HG02884 (cell line): ENCODE measurements at regions not wholly inside any gene's neighbourhood (a gene's known extent, or its start where the extent isn't known, plus 50 kb on each side); places are given as distances from the start of the nearest gene placed in this dataset.
"Not testable (repeated sequence)": the region's sequence is repeated elsewhere in the genome, so short reads cannot be mapped to it uniquely, and the experiment has no call there.

ENCODE experiments used
- ATAC-seq: cut with Tn5 transposase; IDR thresholded peaks from one replicate; pipeline ENCODE4 v1.9.1; 2021; ENCODE audit warnings: mild to moderate bottlenecking, moderate library complexity; ENCODE audit not compliant: unreplicated experiment

DNA sequence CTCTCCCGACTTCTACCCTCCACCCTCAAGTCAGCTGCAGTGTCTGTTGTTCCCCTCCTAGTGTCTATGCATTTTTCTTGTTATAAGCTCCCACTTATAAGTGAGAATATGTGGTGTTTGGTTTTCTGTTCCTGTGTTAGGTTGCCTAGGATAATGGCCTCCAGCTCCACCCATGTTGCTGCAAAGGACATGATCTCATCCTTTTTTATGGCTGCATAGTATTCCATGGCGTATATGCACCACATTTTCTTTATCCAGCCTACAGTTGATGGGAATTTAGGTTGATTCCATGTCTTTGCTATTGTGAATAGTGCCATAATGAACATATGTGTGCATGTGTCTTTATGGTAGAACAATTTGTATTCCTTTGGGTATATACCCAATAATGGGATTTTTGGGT is 80.7 kb downstream of the SPTSSA start:
- ATAC-seq: not testable (repeated sequence)

GRCh38 chr14:34380471-34380845 is 81.6 kb downstream of the SPTSSA start:
- ATAC-seq: no peak

DNA sequence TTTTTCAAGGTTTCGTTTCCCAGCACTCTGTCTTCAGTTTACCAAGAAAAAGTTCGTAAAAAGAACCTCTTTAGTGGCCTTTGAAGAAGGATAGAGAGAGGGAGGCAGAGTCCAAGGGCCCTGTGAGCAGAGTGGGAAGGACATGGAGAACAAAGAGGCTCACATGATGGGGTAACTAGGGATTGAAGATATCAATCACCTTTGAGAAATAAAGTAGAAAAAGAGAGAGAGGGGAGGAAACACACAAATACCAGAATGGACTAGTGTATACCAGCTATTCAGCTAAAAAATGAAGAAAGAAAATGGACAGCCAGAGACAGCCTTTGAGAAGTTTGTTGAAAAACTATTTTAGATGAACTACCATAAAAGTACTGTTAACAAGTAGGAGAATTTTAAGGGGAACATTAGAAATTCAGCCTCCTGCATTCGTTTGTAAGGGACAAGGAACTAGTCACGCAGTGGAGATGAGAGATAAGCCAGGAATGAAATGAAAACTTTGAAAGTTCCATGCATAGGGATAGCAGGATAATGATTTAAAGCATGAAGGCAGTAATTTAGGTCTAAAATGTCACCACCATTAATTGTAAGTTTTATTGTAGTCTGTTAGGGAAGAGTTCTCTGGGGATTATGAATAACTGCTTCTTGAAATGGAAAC is 82.1 kb downstream of the SPTSSA start:
- no peak for ATAC-seq

GRCh38 chr14:34376649-34377267 is 85.3 kb downstream of the SPTSSA start:
- no peak for ATAC-seq

DNA sequence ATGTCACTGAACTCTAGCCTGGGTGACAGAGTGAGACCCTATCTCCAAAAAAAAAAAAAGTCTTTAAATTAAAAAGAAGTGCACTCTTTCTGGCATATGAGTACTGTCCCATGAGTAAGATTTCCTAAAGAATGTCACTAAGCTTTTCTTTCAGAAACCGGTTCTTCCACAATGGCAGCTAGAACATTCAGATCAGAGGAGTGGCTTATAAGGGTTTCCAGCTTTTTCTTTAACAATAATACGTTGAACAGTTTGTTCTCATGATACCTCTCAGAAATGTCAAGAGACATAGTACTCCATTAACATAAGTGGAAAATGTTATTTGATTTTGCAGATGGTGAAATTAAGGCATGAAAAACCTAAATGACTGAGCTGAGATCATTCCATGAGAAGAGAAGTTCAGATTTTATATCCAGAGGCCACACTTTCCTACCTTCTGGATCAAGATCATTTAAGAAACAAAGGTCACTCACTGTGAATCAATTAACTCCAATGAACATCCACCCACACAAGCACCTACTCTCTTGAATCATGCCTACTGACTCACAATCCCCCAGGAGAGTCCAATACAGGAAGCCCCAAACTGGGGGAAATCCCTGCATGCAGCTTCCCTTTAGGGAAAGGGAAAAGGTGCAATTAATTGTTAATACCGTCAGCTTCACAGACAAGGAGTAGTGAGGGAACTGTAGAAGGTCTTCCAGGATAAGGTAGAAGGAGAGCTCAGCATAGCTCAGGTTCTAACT is 86.9 kb downstream of the SPTSSA start:
- ATAC-seq: no peak

DNA sequence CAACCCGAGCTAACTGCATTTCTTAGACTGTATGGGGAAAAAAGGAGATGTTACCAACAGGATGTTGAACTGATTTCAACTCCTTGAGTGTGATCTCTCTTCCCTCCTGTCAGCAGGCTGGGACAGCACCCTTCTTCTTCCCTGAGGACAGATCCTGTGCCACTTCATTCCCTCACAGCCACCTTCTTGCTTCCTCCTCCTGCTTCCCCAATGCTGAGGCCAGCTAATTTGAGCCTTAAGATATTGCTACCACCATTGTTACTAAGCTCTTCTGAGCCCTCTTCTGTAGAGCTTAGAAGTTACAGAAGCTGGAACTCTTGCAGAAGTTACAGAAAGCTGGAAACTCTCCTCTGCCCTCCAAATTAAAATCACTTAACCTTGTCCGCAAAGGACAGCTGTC is 88.8 kb downstream of the SPTSSA start:
- ATAC-seq: no peak

- ATAC-seq: no peak
Observed at GRCh38 chr14:34372786-34373185, 89.3 kb downstream of the SPTSSA start.

- no peak for ATAC-seq
Observed at GRCh38 chr14:34369648-34370030, 92.4 kb downstream of the SPTSSA start.

DNA sequence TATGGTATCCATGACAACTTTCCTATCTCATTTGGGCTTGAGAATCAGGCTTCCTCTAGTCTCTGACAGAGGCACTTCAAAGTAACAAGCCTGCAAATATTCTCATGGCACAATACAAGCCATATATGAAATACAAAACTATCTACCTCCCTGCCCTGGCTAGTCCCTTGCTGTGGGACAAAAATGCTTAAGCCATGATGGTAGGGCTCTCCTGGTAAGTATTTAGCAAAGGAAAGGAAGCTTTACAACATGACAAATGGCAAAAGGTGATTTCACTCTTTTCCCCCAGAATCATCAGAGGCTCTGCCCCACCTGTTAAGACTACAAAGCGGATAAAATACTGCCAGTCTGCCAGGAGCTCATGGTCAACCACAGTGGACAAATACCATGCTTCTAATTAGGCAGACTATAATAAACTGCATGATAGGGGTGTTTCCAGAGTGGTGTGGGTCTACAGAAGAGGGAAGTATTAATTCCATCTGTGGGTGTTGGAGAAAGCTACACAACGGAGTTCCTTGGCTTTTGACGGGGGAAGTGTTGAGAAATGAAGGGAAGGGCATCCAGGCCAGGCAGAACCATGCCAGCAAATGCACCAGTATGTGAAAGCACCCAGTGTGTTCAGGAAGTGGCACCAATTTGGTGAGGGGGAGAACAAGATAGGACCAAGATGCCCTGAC is 92.9 kb downstream of the SPTSSA start:
- ATAC-seq: no peak

DNA sequence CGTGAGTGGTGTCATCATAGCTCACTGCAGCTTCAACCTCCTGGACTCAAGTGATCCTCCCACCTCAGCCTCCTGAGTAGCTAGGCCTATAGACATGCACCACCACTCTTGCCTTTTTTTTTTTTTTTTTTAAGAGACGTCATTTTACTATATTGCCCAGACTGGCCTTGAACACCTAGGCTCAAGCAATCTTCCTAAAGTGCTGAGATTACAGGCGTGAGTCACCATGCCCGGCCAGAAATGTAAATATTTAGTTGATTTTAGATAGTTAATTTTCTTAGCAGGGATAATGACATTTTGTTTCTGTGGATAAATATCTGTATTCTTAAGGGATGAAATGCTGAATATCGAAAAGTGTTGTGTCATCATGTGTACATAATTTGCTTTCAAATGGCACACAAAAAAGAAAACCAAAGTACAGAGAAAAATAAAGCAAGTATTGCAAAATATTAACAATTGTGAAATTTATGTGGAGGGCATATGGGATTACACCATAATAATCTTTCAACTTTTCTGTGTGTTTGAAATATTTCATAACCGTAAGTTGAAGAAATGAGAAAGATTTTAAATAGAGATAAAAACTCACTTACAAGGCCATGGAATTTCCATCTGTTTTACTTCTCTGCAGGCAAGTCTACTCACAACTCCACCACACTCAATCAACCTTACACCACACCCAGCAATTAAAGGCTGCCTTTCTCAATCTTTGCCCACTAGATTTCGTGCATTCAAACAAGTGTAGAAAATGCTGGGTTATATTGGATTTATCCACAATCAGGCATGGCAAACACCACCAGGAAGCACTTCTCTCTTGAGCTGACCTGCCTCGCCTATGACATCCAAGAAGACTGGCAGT is 93.7 kb downstream of the SPTSSA start:
- no peak for ATAC-seq

- no peak for ATAC-seq
Observed at GRCh38 chr14:34365309-34365915, 96.6 kb downstream of the SPTSSA start.

DNA sequence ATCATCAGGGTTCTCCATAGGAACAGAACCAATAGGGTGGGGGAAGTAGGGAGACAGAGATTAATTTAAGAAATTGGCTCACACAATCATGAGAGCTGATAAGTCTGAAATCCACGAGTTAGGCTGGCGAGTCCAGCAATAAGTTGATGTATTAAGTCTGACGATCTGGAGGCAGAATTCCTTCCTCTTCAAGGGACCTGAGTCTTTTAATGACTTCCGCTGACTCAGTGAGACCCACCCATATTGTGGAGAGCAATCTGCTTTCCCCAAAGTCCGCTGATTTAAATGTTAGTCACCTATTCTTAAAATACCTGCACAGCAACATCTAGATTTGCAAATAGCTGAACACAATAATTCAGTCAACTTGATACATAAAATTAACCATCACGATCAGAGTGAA is 97.8 kb downstream of the SPTSSA start:
- no peak for ATAC-seq

GRCh38 chr14:34363733-34364134 is 98.3 kb downstream of the SPTSSA start:
- ATAC-seq: no peak

DNA sequence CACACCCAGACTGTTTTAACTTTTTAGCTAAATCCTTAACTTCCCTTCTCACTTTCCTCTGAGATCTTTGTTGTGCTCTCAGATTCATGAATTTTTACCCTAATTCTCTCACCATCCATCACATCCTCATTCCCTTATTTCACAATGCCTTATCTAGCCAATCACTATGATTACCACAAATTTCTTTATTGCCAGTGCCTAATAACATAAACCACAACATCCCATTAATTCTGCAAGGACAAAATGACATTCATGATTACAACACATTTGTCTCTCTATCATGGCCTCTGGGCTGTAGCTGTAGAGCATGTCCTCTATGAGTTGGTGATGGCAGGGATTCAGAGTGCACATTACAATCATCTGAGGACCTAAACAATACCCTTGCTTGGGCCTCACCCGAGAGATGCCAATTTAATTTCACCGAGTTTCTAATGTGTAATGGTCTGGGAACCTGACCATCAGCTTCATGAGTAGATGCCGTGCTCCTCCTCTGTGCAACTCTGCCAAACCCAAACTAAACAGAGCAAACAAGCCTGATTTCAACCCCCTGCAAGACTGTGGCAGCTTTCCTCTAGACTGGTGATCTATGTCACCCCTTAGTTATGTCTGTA is 99.3 kb downstream of the SPTSSA start:
- no peak for ATAC-seq

GRCh38 chr14:34361504-34362011 is 100.5 kb downstream of the SPTSSA start:
- no peak for ATAC-seq

DNA sequence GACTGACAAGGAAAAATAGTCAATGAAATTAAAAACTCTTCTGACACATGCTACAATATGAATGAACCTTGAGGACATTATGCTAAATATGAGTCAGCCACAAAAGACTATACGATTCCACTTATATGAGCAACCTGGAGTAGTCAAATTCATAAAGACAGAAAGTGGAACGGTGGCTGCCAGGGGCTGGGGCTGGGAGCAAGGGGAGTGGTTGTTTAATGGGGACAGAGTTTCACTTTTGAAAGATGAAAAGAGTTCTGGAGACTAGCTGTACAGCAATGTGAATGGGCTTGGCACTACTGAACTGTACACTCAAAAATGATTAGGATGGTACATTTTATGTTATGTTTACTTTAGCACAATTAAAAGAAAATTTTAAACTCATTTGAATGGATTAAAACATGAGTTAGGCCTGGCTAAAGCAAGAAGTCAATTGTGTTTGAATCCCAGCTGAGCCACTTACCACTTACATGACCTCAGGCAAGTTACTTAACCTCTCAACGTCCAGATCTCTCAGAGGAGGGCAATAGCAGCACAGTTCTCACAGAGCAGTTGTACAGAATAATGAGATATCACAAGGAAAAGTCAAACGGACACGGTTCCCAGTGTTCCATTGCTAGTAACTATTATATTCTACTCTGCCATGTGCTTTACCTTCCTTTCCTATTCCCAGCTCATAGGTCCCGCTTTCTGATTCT is 102.5 kb downstream of the SPTSSA start:
- no peak for ATAC-seq

- ATAC-seq: no peak
Observed at GRCh38 chr14:34356264-34356654, 105.8 kb downstream of the SPTSSA start.

DNA sequence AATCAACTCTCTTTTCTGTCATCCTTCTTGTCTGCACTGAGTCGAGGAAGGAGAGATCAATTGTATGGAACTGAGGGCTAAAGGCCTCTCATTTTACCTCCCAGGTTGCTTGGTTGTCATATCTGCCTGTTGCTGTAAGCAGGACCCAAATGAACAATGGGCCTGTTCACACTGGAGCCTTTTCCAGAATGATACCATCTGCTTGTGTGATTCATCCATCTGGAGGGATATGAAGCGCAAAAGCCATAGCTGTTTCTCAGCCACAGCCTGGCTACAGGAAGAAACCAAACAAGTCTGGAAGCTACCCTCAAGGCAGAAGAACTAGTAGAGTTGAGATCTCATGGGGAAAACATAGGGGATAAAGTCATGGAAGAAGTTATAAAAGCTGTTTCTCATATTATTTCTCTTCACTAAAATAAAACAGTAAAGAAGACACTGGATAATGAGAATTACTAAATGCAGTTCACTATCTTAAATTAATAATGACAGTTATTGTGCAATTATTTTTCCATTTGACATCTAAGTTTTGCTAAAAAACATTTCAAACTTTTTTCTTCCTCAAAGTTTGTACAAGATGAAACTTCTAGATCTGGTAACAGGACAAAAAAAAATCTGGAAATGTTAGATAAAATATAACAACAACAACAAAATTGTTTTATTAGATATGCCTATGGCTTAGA is 106.3 kb downstream of the SPTSSA start:
- no peak for ATAC-seq

GRCh38 chr14:34354556-34354955 is 107.5 kb downstream of the SPTSSA start:
- no peak for ATAC-seq
